ENCODE measurements at regions not wholly inside any gene's neighbourhood (a gene's known extent, or its start where the extent isn't known, plus 50 kb on each side); places are given as distances from the start of the nearest gene placed in this dataset.

GRCh38 chr18:51339856-51340255, 142.4 kb upstream of the MEX3C start:
- TF ChIP-seq POLR2A (IDR thresholded peaks at IDR 0.05): no peak
- TF ChIP-seq, protein P1, sequence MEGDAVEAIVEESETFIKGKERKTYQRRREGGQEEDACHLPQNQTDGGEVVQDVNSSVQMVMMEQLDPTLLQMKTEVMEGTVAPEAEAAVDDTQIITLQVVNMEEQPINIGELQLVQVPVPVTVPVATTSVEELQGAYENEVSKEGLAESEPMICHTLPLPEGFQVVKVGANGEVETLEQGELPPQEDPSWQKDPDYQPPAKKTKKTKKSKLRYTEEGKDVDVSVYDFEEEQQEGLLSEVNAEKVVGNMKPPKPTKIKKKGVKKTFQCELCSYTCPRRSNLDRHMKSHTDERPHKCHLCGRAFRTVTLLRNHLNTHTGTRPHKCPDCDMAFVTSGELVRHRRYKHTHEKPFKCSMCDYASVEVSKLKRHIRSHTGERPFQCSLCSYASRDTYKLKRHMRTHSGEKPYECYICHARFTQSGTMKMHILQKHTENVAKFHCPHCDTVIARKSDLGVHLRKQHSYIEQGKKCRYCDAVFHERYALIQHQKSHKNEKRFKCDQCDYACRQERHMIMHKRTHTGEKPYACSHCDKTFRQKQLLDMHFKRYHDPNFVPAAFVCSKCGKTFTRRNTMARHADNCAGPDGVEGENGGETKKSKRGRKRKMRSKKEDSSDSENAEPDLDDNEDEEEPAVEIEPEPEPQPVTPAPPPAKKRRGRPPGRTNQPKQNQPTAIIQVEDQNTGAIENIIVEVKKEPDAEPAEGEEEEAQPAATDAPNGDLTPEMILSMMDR (IDR thresholded peaks at IDR 0.05): no peak
- no peak for DNase-seq
- Histone ChIP-seq H3K4me1 (no peaks in the 10 kb centered on the region), H3K9me3 (no peaks in the 10 kb centered on the region), H3K27ac (no peak overlapping the region), H3K36me3 (no peaks in the 10 kb centered on the region), H3K4me3 (no peak overlapping the region), H3K27me3 (no peaks in the 10 kb centered on the region)
- intact Hi-C loops (cut with DNase I; ENCODE audit: low total_unique reads): no loop called here

DNA sequence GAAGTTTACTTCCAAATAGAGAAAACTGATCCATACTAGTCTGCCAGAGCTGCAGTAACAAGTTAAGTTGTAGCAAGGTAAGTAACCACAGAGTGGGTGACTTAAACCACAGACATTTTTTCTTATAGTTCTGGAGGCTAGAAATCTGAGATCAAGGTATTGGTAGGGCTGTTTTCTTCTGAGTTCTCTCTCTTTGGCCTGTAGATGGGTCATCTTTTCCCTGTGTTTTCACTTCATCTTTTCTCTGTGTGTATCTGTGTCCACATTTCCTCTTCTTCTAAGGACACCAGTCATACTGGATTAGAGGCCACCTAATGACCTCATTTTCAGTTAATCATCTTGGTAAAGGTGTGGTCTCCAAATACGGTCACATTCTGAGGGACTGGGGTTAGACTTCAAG, 142.9 kb upstream of the MEX3C start:
- Histone ChIP-seq H3K36me3 (no peaks in the 10 kb centered on the region), H3K4me1 (no peaks in the 10 kb centered on the region), H3K4me3 (no peak overlapping the region), H3K27ac (no peak overlapping the region), H3K9me3 (no peaks in the 10 kb centered on the region), H3K27me3 (no peaks in the 10 kb centered on the region)
- TF ChIP-seq, protein P1 (IDR thresholded peaks at IDR 0.05): no peak
- TF ChIP-seq POLR2A (IDR thresholded peaks at IDR 0.05): no peak
- DNase-seq: no peak
- intact Hi-C loops (cut with DNase I; ENCODE audit: low total_unique reads): no loop called here

DNA sequence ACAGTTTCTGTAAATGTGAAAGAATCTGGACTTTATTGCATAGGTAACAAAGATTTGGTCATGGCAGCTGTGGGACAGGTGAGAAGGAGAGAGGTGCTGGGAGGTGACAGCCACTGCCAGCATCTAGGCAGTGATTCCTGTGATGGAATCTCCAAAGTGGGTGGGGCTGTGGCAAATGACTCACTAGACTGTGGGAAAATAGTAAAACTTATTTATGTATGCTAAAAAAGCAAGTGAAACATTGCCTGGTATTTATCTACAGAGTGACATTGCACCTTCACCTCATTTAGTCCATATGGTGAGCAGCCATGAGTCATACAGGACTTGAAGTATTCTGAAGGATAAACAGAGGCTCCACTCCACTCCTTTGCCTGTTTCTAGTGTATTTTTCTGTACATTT, 145.3 kb upstream of the MEX3C start:
- Histone ChIP-seq H3K4me3 (no peak overlapping the region), H3K36me3 (no peaks in the 10 kb centered on the region), H3K4me1 (no peaks in the 10 kb centered on the region), H3K9me3 (no peaks in the 10 kb centered on the region), H3K27me3 (no peaks in the 10 kb centered on the region), H3K27ac (no peak overlapping the region)
- TF ChIP-seq, protein P1 (IDR thresholded peaks at IDR 0.05): no peak
- TF ChIP-seq POLR2A (IDR thresholded peaks at IDR 0.05): no peak
- intact Hi-C loops (cut with DNase I; ENCODE audit: low total_unique reads): no loop called here
- no peak for DNase-seq

DNA sequence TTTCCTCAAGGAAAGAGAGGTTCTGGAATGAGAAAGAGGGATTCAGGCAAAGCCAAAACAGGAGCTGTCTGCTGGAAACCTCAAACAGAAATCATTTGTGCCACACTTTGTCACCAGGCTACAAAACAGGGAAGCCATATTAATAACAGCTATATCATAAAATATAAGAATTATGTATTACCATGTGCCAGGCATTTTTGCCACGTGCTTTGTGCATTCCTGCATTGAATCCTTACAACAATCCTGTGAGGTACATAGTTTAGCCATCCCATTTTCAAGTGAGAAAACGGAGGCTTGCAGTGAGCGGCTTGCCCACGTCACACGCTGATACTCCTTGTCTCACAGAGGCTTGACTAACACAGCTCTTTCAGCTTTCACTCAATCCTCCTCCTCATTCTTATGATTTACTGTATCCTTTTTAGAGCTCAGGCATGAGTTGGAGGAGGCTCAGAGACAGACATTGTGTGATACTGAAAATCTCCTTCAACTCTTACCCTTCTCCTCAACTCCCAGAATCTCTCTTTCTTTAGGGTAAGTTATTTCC, 148.4 kb upstream of the MEX3C start:
- Histone ChIP-seq H3K27me3 (no peaks in the 10 kb centered on the region), H3K9me3 (no peaks in the 10 kb centered on the region), H3K4me1 (no peaks in the 10 kb centered on the region), H3K36me3 (no peaks in the 10 kb centered on the region), H3K27ac (no peak overlapping the region), H3K4me3 (no peak overlapping the region)
- no peak for DNase-seq
- intact Hi-C loops (cut with DNase I; ENCODE audit: low total_unique reads): no loop called here
- TF ChIP-seq, protein P1 (IDR thresholded peaks at IDR 0.05): no peak
- no peak for TF ChIP-seq POLR2A (IDR thresholded peaks at IDR 0.05)

- DNase-seq: no peak
- Histone ChIP-seq H3K36me3 (no peaks in the 10 kb centered on the region), H3K9me3 (no peaks in the 10 kb centered on the region), H3K27me3 (no peaks in the 10 kb centered on the region), H3K4me3 (no peak overlapping the region), H3K4me1 (no peaks in the 10 kb centered on the region), H3K27ac (no peak overlapping the region)
- intact Hi-C loops (cut with DNase I; ENCODE audit: low total_unique reads): no loop called here
- TF ChIP-seq POLR2A (IDR thresholded peaks at IDR 0.05): no peak
- TF ChIP-seq, protein P1 (IDR thresholded peaks at IDR 0.05): no peak
These were observed 148.9 kb upstream of the MEX3C start for GRCh38 chr18:51346404-51346803.

All from uterus (tissue), 3 donors.